ENCODE measurements at regions not wholly inside any gene's neighbourhood (a gene's known extent, or its start where the extent isn't known, plus 50 kb on each side); places are given as distances from the start of the nearest gene placed in this dataset.

DNA sequence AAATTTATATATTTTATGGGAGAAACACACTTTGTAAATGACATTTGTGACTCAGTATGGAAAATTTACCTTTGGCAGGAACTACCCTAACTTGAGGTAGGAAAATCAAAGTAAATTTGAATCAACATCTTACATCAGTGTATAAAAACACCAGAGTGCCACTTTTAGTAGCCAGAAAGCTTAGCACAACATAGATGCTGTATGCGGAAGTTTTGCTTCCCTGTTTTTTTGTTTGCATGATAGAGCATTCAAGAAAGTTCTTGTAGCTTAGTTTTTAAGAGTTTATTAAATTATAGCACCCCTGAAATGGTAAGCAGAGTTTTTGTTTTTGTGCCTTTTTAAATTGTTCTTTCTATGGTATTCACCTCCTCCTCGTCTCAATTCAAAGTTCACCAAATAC is 120.8 kb upstream of the RAP2B start:
- TF ChIP-seq, protein P1, sequence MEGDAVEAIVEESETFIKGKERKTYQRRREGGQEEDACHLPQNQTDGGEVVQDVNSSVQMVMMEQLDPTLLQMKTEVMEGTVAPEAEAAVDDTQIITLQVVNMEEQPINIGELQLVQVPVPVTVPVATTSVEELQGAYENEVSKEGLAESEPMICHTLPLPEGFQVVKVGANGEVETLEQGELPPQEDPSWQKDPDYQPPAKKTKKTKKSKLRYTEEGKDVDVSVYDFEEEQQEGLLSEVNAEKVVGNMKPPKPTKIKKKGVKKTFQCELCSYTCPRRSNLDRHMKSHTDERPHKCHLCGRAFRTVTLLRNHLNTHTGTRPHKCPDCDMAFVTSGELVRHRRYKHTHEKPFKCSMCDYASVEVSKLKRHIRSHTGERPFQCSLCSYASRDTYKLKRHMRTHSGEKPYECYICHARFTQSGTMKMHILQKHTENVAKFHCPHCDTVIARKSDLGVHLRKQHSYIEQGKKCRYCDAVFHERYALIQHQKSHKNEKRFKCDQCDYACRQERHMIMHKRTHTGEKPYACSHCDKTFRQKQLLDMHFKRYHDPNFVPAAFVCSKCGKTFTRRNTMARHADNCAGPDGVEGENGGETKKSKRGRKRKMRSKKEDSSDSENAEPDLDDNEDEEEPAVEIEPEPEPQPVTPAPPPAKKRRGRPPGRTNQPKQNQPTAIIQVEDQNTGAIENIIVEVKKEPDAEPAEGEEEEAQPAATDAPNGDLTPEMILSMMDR (IDR thresholded peaks at IDR 0.05), result no peak
- TF ChIP-seq POLR2A (IDR thresholded peaks at IDR 0.05) (no peak), EP300 (IDR thresholded peaks at IDR 0.05) (no peak)
